HG02759 (cell line): ENCODE measurements at regions not wholly inside any gene's neighbourhood (a gene's known extent, or its start where the extent isn't known, plus 50 kb on each side); places are given as distances from the start of the nearest gene placed in this dataset.
"Not testable (repeated sequence)": the region's sequence is repeated elsewhere in the genome, so short reads cannot be mapped to it uniquely, and the experiment has no call there.

Experiments used
- ATAC-seq: cut with Tn5 transposase; IDR thresholded peaks from one replicate; pipeline ENCODE4 v1.9.1; 2021; ENCODE audit warnings: mild to moderate bottlenecking, moderate library complexity; ENCODE audit not compliant: unreplicated experiment

- no peak for ATAC-seq
Measured at GRCh38 chr13:44676534-44676933, 100.4 kb upstream of the TSC22D1 start.

GRCh38 chr13:44669534-44669933 is 93.4 kb upstream of the TSC22D1 start:
- ATAC-seq = peak; percentile 56

GRCh38 chr13:44668688-44669087 is 92.6 kb upstream of the TSC22D1 start:
- ATAC-seq = no peak

- ATAC-seq = no peak
Measured at GRCh38 chr13:44667943-44668342, 91.8 kb upstream of the TSC22D1 start.

- not testable (repeated sequence) for ATAC-seq
Measured at GRCh38 chr13:44666538-44666937, 90.4 kb upstream of the TSC22D1 start.

- ATAC-seq = no peak
Measured at GRCh38 chr13:44664308-44664707, 88.2 kb upstream of the TSC22D1 start.

GRCh38 chr13:44662515-44662914 is 86.4 kb upstream of the TSC22D1 start:
- ATAC-seq = no peak

- no peak for ATAC-seq
Measured at GRCh38 chr13:44661936-44662335, 85.8 kb upstream of the TSC22D1 start.

- ATAC-seq = no peak
Measured at GRCh38 chr13:44660050-44660449, 83.9 kb upstream of the TSC22D1 start.

GRCh38 chr13:44652962-44653660 is 77.0 kb upstream of the TSC22D1 start:
- ATAC-seq = no peak

- ATAC-seq = no peak
Measured at GRCh38 chr13:44652168-44652567, 76.0 kb upstream of the TSC22D1 start.

GRCh38 chr13:44651724-44652123 is 75.6 kb upstream of the TSC22D1 start:
- ATAC-seq = no peak

GRCh38 chr13:44651209-44651608 is 75.1 kb upstream of the TSC22D1 start:
- no peak for ATAC-seq

- ATAC-seq = no peak
Measured at GRCh38 chr13:44649834-44650233, 73.7 kb upstream of the TSC22D1 start.

GRCh38 chr13:44649104-44649428 is 72.9 kb upstream of the TSC22D1 start:
- ATAC-seq = no peak

GRCh38 chr13:44648392-44649103 is 72.4 kb upstream of the TSC22D1 start:
- ATAC-seq = no peak

- ATAC-seq = not testable (repeated sequence)
Measured at GRCh38 chr13:44647560-44647959, 71.4 kb upstream of the TSC22D1 start.

GRCh38 chr13:44646044-44646443 is 69.9 kb upstream of the TSC22D1 start:
- ATAC-seq = no peak

GRCh38 chr13:44643256-44643655 is 67.1 kb upstream of the TSC22D1 start:
- no peak for ATAC-seq

GRCh38 chr13:44637581-44637980 is 61.5 kb upstream of the TSC22D1 start:
- ATAC-seq = no peak

GRCh38 chr13:44629465-44630183 is 53.5 kb upstream of the TSC22D1 start:
- ATAC-seq = no peak

GRCh38 chr13:44628826-44629225 is 52.7 kb upstream of the TSC22D1 start:
- not testable (repeated sequence) for ATAC-seq
